Stimulated activated CD4-positive, alpha-beta T cell treated with anti-CD3 and anti-CD28 coated beads, Interleukin-12 subunit alpha, Interleukin-12 subunit beta, amount 100 ng/mL, for 24 hours (primary cell): ENCODE measurements at regions not wholly inside any gene's neighbourhood (a gene's known extent, or its start where the extent isn't known, plus 50 kb on each side); places are given as distances from the start of the nearest gene placed in this dataset.

Experiments used
- DNase-seq, 2 experiments: peaks; one replicate each; pipeline ENCODE4 v3.0.0-alpha.2; 2020; ENCODE audit warnings: low read depth in 2 of 2

DNA sequence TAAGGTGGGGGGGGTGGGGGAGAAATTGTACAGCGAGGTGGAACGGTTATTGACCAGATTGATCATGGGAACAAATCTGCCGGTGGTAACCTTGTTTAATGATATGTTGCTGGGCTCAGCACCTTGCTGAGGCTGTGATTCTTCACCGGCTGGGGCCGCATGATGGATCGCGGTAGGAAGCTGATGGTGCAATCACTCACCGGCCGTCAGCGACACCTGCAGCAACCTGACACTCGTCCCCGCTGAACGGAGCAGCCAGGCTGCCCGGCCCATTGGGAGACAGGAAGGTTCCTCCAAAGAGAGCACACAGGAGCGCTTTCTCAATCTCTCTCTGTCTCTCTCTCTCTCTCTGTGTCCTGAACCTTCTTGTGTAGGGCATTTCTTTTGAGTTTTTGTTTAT is 128.5 kb upstream of the RRP15 start:
- DNase-seq: no peak

DNA sequence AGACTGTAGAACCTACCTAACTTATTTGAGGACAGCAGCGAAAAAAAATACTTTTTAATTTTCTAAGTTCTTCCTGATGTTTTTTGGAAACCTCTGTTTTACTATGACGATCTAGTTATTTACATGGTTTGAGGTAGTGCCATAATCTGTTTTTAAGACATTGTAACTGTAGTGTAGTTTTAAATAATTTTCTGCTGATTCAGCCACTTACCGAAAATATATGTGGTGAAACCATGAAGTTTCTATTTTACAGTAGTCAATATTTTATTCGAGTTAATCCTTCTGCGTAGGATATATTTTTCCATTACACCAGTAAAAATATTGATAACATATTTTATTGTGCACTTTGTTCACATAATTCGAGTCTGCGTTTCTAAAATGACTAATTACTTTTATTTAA is 121.7 kb upstream of the RRP15 start:
- DNase-seq: no peak

DNA sequence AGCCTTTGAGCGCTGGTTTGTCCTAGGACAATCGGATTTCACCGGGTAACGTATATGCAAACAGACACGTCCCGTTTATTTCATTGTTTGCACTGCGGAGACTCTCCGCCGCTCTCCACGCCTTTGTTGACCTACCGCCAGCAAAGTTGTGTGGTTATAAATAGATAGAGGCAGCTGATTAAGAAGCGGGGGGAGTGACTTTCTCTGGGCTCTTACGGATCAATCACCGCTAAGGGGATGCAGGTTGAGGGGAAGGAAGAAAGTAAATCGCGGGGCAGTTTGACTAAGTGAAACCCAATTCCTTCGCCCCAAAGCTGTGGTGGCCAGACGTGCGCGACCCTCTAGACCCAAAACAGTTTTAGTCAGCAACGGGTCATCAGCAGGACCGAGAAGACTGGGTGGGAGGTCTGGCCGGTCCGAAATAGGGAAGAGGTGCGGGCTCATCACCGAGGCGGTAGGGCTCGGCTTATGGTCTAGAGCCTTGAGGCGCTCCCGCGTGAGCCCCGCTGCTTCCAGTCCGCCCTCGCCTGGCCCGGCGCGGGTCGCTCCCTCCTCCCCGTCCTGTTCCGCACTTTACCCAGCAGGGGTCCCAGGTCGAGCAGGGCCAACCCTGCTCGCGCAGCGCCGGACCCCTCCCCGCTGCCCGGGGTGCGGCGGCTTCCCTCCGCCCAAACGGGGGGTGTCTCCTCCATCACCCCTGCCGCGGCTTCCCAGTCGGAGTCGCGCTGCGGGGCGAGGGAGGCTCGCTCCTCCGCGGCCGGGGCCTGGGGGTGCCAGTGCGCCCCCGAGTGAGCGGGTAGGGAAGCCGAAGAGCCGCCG is 120.8 kb upstream of the RRP15 start:
- DNase-seq: peak in 1 of 2 experiments; percentile 0

DNA sequence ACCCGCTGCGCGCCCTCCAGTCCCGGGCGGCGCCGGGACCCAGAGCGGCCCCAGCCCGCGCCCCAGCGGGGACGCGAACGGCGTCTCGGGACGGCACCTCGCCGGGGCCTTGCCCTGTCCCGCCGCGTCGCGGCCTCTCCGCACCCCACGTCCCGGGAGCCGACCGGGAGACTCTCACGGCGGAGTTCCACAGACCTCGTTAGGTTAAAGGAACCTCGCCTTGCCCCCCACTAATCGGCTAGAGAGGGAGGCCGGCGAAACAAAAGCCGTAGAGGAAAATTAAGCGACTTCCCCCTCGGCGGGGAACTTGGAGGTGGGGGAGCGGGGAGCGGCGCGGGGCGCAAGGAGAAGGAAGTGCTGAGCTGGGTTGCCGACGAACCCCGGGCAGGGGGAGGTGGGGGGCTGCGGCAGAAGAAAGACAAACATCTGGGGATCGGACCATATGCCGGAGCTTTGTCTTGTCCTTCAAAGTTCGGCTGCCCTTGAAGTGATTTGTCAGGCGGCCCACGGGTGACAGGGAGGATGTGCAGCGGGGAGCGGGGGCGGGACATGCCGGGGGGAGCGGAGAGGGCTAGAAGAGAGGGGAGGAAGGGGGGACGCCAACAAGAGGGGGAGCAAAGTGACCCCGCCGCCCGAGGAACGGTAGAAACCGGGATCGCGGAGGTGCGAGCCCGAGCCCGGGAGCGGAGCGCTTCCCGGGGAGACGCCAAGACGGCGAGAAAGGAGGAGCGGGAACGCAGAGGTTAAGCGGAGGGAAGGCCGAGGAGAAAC is 120.0 kb upstream of the RRP15 start:
- DNase-seq: no peak

DNA sequence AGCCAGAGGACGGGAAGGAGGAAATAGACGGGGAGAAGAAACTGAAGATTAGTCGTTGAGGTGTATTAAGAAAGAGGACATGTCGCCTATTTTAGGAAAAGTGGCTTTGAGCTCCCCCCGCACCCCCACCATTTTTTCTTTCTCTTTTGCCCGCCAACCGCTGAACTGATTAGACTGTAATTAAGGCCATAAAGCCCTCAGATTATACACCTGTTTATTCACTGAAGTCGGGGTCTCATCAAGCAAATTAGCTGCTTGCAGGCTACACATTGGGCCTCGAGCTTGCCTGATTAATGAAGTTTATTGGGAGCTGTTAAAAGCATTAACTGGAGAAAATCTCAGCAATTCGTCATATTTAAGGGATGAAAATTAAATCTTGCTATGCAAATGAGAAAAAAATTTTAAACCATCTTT is 119.4 kb upstream of the RRP15 start:
- DNase-seq: no peak

DNA sequence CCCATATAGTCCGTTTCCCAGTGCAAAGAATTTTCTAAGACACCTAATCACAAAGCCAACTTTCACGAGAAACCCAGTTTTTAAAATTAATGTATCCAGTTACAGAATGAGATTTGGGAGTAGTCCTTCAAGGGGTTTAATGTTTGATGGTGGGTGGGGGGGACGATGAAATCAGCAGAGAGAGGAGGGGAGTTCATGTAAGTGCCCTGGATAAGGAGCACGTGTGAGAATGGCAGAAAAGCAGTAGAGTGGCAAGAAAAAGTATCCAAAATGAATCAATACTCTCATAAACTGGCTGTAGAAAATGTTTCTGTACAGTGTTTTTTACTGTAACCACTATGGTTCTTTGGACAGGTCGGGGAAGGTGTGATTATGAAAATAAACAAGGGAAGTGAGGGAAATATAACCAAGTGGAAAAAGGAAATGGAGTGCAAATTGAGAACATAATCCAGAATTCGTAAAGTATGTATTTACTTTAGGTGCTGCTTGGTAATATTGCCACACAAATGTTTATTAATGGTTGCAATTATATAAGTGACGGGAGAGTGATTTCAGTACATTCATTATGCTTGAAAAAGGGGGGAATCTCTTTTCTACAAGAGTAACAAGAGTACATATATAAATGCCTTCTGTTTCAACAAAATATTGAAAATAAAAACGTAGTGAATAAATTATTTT is 118.7 kb upstream of the RRP15 start:
- DNase-seq: no peak

DNA sequence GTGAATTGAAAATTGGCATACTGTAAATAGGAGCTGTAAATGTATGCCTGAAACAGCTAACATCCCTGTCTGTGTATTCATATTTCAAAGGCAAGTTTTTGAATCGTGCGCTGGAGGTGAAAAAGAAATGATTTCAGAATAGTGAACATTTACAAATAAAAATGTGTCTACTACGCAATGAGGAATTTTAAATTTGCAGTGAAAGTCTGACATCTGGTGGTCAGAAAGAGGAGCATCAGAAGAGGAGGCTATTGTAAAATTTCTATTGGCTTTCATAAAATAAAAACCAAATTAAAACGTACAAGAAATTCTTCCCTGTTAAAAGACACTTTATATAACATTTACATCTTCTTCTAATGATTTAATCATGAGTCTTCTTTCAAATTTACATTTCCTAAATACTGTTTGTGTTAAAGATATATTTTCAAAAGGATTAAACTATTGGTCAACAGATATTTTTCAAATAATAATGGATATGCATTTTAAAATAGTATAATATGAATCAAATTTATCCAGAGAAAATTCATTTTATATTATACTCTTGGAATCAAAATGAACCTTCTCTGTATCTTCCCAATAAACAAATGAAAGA is 113.7 kb upstream of the RRP15 start:
- DNase-seq: no peak

DNA sequence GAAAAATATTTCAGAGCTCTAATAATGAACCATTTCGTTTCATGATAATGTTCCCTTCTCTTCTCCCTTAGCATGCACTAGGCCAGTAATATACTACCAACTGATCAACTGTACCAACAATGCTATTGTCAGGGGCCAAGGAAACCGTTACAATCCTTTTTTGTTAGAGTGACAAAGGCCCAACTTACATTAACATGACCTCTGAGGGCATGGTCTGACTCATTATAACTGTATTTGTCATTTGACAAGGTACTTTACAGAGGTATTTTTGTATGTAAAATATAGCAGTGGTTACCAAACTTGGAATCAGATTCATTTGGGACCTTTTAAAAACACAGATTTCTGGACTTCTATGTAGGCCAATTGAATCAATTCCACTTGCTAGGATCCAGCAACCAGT is 102.6 kb upstream of the RRP15 start:
- no peak for DNase-seq

DNA sequence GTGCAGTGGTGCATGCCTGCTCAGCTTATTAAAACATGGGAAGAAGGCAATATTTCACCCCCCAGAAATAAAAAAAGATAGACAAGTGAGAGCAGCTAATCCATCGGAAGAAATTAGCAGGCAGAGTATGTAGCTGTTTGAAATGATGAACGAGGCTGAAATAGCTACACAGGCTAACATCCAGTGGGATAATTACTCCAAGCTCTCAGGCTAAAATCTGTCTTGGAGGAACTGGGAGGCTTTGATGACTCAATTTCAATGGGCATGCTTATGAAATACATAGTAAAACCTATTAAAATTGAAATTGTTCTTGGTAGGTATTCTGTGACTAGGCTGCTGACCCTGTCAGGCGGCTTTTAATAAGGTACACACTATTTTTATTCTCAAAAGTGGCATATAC is 84.1 kb upstream of the RRP15 start:
- no peak for DNase-seq

DNA sequence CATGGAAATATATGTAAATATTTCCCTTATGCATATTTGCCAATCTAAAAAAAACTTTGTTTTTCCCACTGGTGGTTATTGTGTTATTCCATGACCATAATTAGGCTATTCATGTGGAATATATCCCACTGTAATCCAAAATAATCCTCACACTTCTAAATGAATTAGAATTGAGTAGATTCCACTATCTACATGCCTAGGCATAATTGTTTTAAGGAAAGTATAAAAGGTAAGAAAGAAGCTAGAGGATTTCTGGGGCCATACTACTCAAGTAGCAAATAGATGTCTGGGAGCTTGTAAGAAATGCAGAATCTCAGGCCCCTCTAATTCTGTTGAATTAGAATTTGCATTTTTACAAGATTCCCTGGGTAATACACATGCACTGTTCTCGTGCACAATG is 83.5 kb upstream of the RRP15 start:
- DNase-seq: no peak

DNA sequence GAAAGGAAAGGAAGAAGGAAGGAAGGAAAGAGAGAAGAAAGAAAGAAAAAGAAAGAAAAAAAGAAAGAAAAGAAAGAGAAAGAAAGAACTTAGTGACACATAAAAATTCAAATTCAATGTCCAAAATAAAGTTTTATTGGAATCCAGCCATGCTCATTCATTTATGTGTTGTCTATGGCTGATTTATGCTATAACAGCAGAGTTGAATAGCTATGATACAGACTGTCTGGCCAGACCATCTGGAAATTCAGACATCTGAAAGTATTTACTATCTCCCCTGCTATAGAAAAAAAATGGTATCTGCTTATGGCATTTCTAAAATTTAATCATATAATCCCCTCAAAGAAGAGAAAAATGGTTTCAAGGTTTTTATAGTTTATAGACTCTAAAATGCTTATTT is 79.4 kb upstream of the RRP15 start:
- no peak for DNase-seq

DNA sequence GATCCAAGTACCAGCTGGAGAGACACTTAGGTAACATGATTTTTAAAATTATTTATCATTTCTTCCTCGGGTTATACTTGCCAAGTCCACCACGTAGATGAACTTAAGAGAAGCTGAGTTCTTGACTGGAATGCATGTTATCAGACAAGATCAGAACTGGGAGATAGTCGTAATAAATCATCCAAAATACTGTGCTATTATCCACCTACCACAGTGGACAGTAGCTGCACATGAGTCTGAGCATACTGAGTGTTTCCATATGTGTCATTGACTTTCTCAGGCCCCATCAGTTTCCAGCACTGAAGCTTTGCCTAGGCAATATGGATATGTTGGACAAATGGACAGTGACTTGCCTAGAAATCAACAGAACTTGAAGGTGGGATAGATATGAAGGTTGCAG is 77.9 kb upstream of the RRP15 start:
- no peak for DNase-seq

DNA sequence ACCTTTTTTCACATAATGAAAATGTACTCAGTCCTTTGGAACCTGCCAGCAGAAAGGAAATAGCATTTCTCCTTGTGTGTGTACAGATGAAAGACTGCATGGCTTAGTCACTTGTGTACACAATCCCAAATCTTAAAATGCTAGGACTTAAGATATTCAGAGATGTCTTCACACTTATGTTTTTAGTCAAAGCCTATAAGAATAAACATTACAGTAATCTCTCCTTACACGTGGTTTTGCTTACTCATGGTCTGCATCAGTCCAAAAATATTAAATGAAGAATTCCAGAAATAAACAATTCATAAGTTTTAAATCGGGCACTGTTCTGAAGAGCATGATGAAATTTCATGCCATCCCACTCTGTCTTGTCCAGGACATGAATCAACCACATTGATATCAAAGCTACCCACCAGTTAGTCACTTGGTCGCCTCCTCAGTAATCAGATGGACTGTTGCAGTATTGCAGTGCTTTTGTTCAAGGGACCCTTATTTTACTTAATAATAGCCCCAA is 75.7 kb upstream of the RRP15 start:
- DNase-seq: no peak

DNA sequence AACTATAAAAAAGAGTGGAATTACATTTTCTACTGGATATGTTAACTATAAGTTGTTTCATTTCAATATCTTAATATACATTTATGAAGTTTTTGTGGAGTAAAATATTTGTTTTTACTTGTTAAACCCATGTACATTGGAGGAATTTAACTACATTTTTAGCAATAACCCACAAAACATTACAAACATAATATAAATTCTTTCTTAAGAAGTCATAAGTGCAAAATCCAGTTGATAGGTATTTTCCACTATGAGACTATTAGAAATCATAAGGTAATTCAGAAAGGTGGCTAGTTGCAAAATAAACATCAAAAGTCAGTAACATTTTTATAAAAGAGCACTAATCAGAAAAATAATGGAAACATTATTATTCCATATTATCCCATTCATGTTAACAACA is 73.9 kb upstream of the RRP15 start:
- no peak for DNase-seq

DNA sequence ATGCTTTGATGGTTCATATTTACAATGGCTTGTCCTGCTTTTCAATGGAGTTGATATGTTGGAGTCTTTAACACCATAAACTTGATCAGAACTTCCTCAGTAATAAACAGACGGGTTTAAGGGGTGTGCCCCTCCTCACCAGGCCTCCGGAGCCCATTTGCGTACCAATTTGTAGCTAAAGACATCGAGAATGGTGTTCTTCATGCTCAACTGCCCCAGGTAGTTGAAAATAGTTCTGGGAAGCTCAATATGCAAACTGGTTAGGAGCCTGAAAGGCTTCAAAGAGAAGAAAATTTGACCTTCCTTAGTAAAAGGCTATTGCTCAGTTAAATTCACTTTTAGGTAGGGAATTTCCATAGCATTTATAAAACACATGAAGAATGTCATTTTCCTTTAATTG is 68.1 kb upstream of the RRP15 start:
- no peak for DNase-seq

DNA sequence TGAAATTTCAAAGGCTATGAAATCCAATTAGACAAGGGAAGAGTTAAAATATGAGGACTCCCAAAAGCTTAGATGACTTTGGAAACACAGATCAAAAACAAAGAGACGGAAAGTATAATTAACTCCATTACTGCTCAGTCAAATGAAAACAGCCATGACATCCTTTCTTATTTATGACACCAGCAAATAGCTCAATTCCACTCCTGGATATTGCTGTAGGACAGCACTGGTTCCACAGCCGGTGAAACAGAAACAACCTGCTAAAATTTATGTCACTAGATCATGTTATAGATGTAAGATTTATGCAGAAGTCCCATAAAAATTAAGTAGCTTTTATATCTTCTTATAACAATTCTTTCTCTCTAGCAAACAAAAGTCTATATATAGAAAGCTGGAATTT is 65.6 kb upstream of the RRP15 start:
- no peak for DNase-seq

DNA sequence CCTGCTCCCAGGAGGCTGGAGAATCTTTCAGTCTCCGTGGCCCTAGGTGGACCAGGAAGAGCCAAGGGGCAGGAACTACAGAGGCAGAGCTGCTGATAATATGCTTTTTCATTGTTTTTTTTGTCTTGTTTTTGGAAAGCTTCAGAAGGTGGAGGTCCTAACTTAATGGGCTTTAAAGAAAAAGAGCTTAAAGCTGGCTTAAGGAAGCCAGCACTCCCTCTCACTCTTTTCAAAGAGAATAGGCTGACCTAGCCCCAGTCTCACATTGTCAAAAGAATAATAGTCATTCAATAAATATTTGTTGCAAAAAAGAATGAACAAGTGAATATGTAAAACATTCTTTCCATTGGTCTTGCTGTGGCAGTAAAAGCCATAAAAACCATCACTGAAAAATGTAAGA is 61.0 kb upstream of the RRP15 start:
- no peak for DNase-seq

DNA sequence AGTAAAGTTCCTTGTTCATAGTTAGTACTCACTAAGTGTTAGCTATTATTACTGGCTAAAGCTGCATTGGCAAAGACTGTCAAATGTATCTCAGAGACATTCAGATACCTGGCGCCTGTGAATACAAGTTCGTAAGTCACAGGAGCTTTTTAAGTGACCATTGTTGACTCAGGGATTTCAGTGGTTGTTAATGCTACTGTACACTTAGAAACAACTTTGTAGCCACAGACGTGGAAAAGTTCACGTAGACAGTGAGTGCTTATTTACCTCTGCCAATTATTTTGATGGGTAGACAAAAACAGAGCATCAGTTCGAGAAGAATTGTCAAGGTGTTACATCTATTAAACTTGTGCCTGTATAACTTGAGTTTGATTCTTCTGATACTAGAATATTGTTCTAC is 59.1 kb upstream of the RRP15 start:
- no peak for DNase-seq
